MM.1S (cell line): ENCODE measurements at regions not wholly inside any gene's neighbourhood (a gene's known extent, or its start where the extent isn't known, plus 50 kb on each side); places are given as distances from the start of the nearest gene placed in this dataset.

Experiments
- DNase-seq: peaks from one replicate; pipeline ENCODE4 v3.0.0-alpha.2; 2015
- H2AFZ ChIP-seq: fragments of 300-600 bp; sonication (generic); 2 replicates; pipeline ENCODE4 v1.6.0; 2016; ENCODE audit warnings: antibody characterized with exemption, low read length
- H3F3A ChIP-seq: fragments of 300-600 bp; sonication (generic); 2 replicates; pipeline ENCODE4 v1.6.1; 2016; ENCODE audit warnings: mild to moderate bottlenecking, antibody characterized with exemption, low read length, moderate library complexity, mixed read lengths; ENCODE audit not compliant: insufficient read depth
- H3K27ac ChIP-seq: fragments of 300-600 bp; sonication (generic); 2 replicates; pipeline ENCODE4 v1.5.1; 2016; ENCODE audit warnings: mild to moderate bottlenecking, low read length
- H3K27me3 ChIP-seq: fragments of 300-600 bp; sonication (generic); replicated peaks from 2 replicates; pipeline ENCODE4 v1.6.0; 2016; ENCODE audit warnings: low read length; ENCODE audit not compliant: insufficient read depth
- H3K36me3 ChIP-seq: fragments of 300-600 bp; sonication (generic); replicated peaks from 2 replicates; pipeline ENCODE4 v1.6.1; 2016; ENCODE audit warnings: mild to moderate bottlenecking, low read length, mixed read lengths; ENCODE audit not compliant: insufficient read depth
- H3K4me1 ChIP-seq: fragments of 300-600 bp; sonication (generic); 2 replicates; pipeline ENCODE4 v1.6.1; 2016; ENCODE audit warnings: low read length, mixed read lengths
- H3K4me2 ChIP-seq: fragments of 300-600 bp; sonication (generic); 2 replicates; pipeline ENCODE4 v1.6.0; 2016; ENCODE audit warnings: low read depth, low read length
- H3K4me3 ChIP-seq: fragments of 300-600 bp; sonication (generic); 2 replicates; pipeline ENCODE4 v1.5.1; 2016; ENCODE audit warnings: low read length, mixed read lengths
- H3K79me2 ChIP-seq: fragments of 300-600 bp; sonication (generic); 2 replicates; pipeline ENCODE4 v1.6.1; 2016; ENCODE audit warnings: mixed run types, low read length, mixed read lengths
- H3K9ac ChIP-seq: fragments of 300-600 bp; sonication (generic); 2 replicates; pipeline ENCODE4 v1.6.1; 2016; ENCODE audit warnings: low read length, mixed read lengths
- H3K9me2 ChIP-seq: fragments of 300-600 bp; sonication (generic); replicated peaks from 2 replicates; pipeline ENCODE4 v1.6.1; 2016; ENCODE audit warnings: mild to moderate bottlenecking, low read length, mixed read lengths; ENCODE audit not compliant: insufficient read depth
- H3K9me3 ChIP-seq: fragments of 300-600 bp; sonication (generic); replicated peaks from 2 replicates; pipeline ENCODE4 v1.6.1; 2016; ENCODE audit warnings: mild to moderate bottlenecking, low read length, mixed read lengths; ENCODE audit not compliant: insufficient read depth
- H4K20me1 ChIP-seq: fragments of 300-600 bp; sonication (generic); 2 replicates; pipeline ENCODE4 v1.6.1; 2016; ENCODE audit warnings: mild to moderate bottlenecking, low read length, moderate library complexity, mixed read lengths; ENCODE audit not compliant: insufficient read depth
- CTCF ChIP-seq: fragments of 300-600 bp; sonication (generic); IDR thresholded peaks from 2 replicates; pipeline ENCODE4 v1.5.1; 2016; ENCODE audit warnings: antibody characterized with exemption, low read length, mixed read lengths
- EZH2 ChIP-seq: fragments of 300-600 bp; sonication (generic); optimal IDR thresholded peaks from 2 replicates; pipeline ENCODE3; 2017; ENCODE audit warnings: low read depth, mild to moderate bottlenecking, antibody characterized with exemption, low read length, mixed read lengths
- EZH2phosphoT487 ChIP-seq: fragments of 300-600 bp; sonication (generic); IDR thresholded peaks from 2 replicates; pipeline ENCODE4 v1.6.1; 2018; ENCODE audit warnings: antibody characterized with exemption, low read length

- no peaks in the 10 kb centered on the region for H3F3A ChIP-seq
- H3K4me3 ChIP-seq, result no peak overlapping the region
- no peak overlapping the region for H3K27ac ChIP-seq
- H3K9me3 ChIP-seq, result no peaks in the 10 kb centered on the region
- no peaks in the 10 kb centered on the region for H3K79me2 ChIP-seq
- no peaks in the 10 kb centered on the region for H3K36me3 ChIP-seq
- no peak for TF ChIP-seq EZH2
- TF ChIP-seq EZH2phosphoT487, result no peak
- no peak for TF ChIP-seq CTCF
- no peak overlapping the region for H3K9ac ChIP-seq
- H3K9me2 ChIP-seq, result no peaks in the 10 kb centered on the region
- H3K4me2 ChIP-seq, result no peak overlapping the region
- H3K4me1 ChIP-seq, result no peaks in the 10 kb centered on the region
- H4K20me1 ChIP-seq, result no peaks in the 10 kb centered on the region
- H2AFZ ChIP-seq, result no peak overlapping the region
- no peaks in the 10 kb centered on the region for H3K27me3 ChIP-seq
- DNase-seq, result no peak
Measured at GRCh38 chrX:117010243-117010642, 547.5 kb upstream of the CT83 start.

- Histone ChIP-seq H3K4me1 (peaks cover 6% of the 10 kb centered on the region), H3K79me2 (no peaks in the 10 kb centered on the region), H4K20me1 (no peaks in the 10 kb centered on the region), H3K27me3 (no peaks in the 10 kb centered on the region), H3K27ac (no peak overlapping the region), H3K4me2 (peak overlapping the region; percentile 13; the same call in 1 of the 2 replicates), H3K36me3 (no peaks in the 10 kb centered on the region), H3K9me3 (no peaks in the 10 kb centered on the region), H3F3A (no peaks in the 10 kb centered on the region), H3K9me2 (no peaks in the 10 kb centered on the region), H3K9ac (no peak overlapping the region), H3K4me3 (no peak overlapping the region), H2AFZ (no peak overlapping the region)
- peak; percentile 50 for DNase-seq
- no peak for TF ChIP-seq CTCF
- TF ChIP-seq EZH2phosphoT487, result no peak
- TF ChIP-seq EZH2, result no peak
Measured at GRCh38 chrX:117002981-117003380, 540.2 kb upstream of the CT83 start.

- H3F3A ChIP-seq, result no peaks in the 10 kb centered on the region
- no peak overlapping the region for H3K4me3 ChIP-seq
- no peaks in the 10 kb centered on the region for H4K20me1 ChIP-seq
- H3K4me2 ChIP-seq, result no peak overlapping the region
- H3K9ac ChIP-seq, result no peak overlapping the region
- DNase-seq, result no peak
- TF ChIP-seq EZH2phosphoT487 (no peak), EZH2 (no peak), CTCF (no peak)
- H3K4me1 ChIP-seq, result no peaks in the 10 kb centered on the region
- H3K27ac ChIP-seq, result no peak overlapping the region
- H3K9me2 ChIP-seq, result no peaks in the 10 kb centered on the region
- H3K27me3 ChIP-seq, result no peaks in the 10 kb centered on the region
- no peaks in the 10 kb centered on the region for H3K79me2 ChIP-seq
- no peaks in the 10 kb centered on the region for H3K9me3 ChIP-seq
- no peak overlapping the region for H2AFZ ChIP-seq
- H3K36me3 ChIP-seq, result no peaks in the 10 kb centered on the region
Measured at GRCh38 chrX:116975517-116975916, 512.7 kb upstream of the CT83 start.
